Right lobe of liver (tissue), 6 donors: ENCODE measurements at regions not wholly inside any gene's neighbourhood (a gene's known extent, or its start where the extent isn't known, plus 50 kb on each side); places are given as distances from the start of the nearest gene placed in this dataset.
A peak's percentile ranks its signal among the peaks of the same experiment; 100 is the strongest.

Experiments
- ATAC-seq, 4 donors: fragments of 200-7000 bp; cut with Tn5 transposase; one replicate each; pipeline ENCODE4 v1.9.1; 2020; ENCODE audit warnings: mild to moderate bottlenecking in 4 of 4, moderate library complexity in 4 of 4
- DNase-seq, 3 donors: peaks; one replicate each; pipeline ENCODE4 v3.0.0-alpha.2; 2020
- H3K27ac ChIP-seq, 3 donors: fragments of 200-600 bp; one replicate each; pipeline ENCODE4 v1.8.0; 2022
- H3K27me3 ChIP-seq, 2 donors: fragments of 200-600 bp; one replicate each; pipeline ENCODE4 v1.8.0; 2022
- H3K36me3 ChIP-seq, 4 donors: fragments of 200-600 bp; sonication (generic) in 1 of 4; one replicate each; pipeline versions ENCODE4 v1.5.1 to v1.8.0; 2017 to 2022; ENCODE audit warnings: control low read depth in 1 of 4
- H3K4me1 ChIP-seq, 4 donors: fragments of 200-600 bp; sonication (generic) in 1 of 4; one replicate each; pipeline versions ENCODE4 v1.5.1 to v1.8.0; 2017 to 2022; ENCODE audit warnings: control low read depth in 1 of 4
- H3K4me3 ChIP-seq, 3 donors: fragments of 200-600 bp; one replicate each; pipeline ENCODE4 v1.8.0; 2022
- H3K9me3 ChIP-seq, 4 donors: fragments of 200-600 bp; sonication (generic) in 1 of 4; one replicate each; pipeline versions ENCODE4 v1.5.1 to v1.8.0; 2017 to 2022; ENCODE audit warnings: control low read depth in 1 of 4
- POLR2A ChIP-seq: fragments of 450-650 bp; IDR thresholded peaks from one replicate; pipeline ENCODE4 v1.6.1; 2017; ENCODE audit warnings: antibody characterized with exemption, mild to moderate bottlenecking
- WGBS: methylation state at CpG from one replicate; pipeline ENCODE4 v1.1.6; 2018; ENCODE audit warnings: low coverage, low lambda C conversion rate; ENCODE audit not compliant: insufficient coverage; ENCODE audit errors: missing lambda C conversion rate; 5-methylcytosine and 5-hydroxymethylcytosine counted together
- intact Hi-C, 2 donors: fragments of 100-400 bp; cut with DNase I; formaldehyde crosslinking; loops; one replicate each; pipeline versions ENCODE4 v1.11.2 to v1.14.1; 2022
- TF ChIP-seq, protein P1 (sequence below), 4 donors: fragments of 200-600 bp in 3 of 4; fragments of 450-650 bp in 1 of 4; IDR thresholded peaks; one replicate each; pipeline versions ENCODE4 v1.5.1 to v1.8.0; 2016 to 2022; ENCODE audit warnings: antibody characterized with exemption in 4 of 4, mild to moderate bottlenecking in 2 of 4
- donor health status: DM: no; HTN: yes; CAD: no.
- donor health status: DM: no; HTN: no; CAD: no.
- donor health status: DM: no; HTN: no; CAD: no.
- donor health status: DM: no; HTN: yes; CAD: no.
- donor health status: DM: no; HTN: yes; CAD: no.

DNA sequence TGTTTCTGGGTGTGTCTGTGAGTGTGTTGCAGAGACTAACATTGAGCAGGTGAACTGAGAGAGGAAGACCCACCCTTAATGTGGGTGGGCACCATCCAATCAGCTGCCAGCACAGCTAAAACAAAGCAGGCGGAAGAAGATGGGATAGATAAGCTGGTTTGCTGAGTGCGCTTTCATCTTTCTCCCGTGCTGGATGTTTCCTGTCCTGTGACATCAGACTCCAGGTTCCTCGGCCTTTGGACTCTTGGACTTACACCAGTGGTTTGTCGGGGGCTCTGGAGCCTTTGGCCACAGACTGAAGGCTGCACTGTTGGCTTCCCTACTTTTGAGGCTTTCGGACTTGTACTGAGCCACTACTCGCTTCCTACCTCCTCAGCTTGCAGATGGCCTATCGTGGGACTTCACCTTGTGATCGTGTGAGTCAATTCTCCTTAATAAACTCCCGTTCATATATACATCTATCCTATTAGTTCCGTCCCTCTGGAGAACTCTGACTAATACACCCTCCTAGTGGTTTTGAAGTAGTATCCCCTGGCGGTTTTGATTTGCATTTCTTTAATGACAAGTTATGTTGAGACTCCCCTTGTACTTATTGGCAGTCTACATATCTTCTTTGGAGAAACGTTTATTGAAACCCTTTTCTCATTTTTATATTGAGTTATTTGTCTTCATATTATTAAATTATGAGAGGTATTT is 546.6 kb upstream of the TMPRSS15 start:
- WGBS = 44% methylated on average over 11 of the region's 13 CpGs
- no peaks in the 10 kb centered on the region for H3K27me3 ChIP-seq
- H3K27ac ChIP-seq = no peak overlapping the region
- H3K9me3 ChIP-seq = no peaks in the 10 kb centered on the region
- ATAC-seq (no peak), DNase-seq (no peak)
- H3K4me3 ChIP-seq = no peak overlapping the region
- intact Hi-C loops = no loop called here
- no peaks in the 10 kb centered on the region for H3K4me1 ChIP-seq
- H3K36me3 ChIP-seq = no peaks in the 10 kb centered on the region
- TF ChIP-seq, protein P1, sequence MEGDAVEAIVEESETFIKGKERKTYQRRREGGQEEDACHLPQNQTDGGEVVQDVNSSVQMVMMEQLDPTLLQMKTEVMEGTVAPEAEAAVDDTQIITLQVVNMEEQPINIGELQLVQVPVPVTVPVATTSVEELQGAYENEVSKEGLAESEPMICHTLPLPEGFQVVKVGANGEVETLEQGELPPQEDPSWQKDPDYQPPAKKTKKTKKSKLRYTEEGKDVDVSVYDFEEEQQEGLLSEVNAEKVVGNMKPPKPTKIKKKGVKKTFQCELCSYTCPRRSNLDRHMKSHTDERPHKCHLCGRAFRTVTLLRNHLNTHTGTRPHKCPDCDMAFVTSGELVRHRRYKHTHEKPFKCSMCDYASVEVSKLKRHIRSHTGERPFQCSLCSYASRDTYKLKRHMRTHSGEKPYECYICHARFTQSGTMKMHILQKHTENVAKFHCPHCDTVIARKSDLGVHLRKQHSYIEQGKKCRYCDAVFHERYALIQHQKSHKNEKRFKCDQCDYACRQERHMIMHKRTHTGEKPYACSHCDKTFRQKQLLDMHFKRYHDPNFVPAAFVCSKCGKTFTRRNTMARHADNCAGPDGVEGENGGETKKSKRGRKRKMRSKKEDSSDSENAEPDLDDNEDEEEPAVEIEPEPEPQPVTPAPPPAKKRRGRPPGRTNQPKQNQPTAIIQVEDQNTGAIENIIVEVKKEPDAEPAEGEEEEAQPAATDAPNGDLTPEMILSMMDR (IDR thresholded peaks at IDR 0.05) = no peak
- TF ChIP-seq POLR2A = no peak

DNA sequence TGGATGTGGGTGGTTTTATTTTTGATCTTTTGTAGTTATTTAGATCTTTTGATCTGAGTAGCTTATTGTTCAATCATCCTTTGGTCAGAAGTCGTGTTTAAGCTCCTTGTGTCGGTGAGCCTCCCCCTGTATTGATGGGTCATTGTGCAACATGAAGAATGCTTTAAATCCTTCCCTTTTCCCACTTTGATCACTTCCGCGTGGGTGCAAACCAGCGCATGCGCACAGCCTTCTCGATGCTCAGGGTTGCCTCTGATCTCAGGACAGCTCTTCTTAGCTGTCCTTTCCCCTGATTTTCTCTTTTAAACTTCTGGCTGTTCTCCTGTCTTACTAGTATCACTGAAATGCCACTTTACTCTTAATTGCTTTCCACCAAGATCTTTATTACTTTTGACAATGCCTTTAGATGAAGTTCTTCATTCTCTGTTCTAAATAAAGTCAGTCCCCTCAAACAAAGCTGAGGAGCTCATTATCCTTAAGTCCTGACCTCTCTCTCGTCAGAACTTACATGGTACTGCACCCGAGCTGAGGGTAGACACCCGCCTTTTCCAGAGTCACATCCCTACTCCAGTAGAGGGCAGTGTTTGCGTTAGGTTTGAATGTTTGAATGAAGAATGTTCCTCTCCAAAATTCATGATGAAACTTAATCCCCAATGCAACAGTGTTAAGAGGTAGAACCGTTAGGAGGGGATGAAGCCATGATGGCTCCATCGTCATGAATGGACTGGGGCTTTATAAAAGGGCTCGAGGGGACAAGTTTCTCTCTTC is 547.9 kb upstream of the TMPRSS15 start:
- Histone ChIP-seq H3K9me3 (no peaks in the 10 kb centered on the region), H3K27ac (no peak overlapping the region), H3K4me1 (no peaks in the 10 kb centered on the region), H3K36me3 (no peaks in the 10 kb centered on the region), H3K4me3 (no peak overlapping the region), H3K27me3 (no peaks in the 10 kb centered on the region)
- 22% methylated on average over 10 of the region's 14 CpGs for WGBS
- ATAC-seq = peak; percentile 52 to 63 (median 56)
- no peak for DNase-seq
- intact Hi-C loops = no loop called here
- TF ChIP-seq, protein P1 (IDR thresholded peaks at IDR 0.05) = peak; percentile 12 to 48 (median 36)
- no peak for TF ChIP-seq POLR2A

DNA sequence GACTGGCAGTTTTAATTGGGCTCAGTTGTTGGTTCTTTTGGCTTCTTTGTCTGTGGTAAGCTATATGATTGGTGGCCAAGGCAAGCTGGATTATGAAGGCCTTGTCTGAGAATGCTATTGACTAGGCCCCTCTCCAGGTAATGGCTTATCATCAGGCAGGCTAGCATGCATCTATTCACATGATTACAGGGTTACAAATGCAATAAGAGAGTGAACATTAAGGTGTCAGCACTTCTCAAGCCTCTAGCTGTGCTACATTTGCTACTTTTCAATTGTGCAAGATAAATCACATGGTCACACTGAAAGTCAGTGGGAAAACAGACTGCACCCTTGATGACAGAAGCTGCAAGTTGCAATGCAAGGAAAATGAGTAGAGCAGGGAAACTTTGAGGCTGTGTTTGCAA is 550.9 kb upstream of the TMPRSS15 start:
- H3K36me3 ChIP-seq = no peaks in the 10 kb centered on the region
- intact Hi-C loops = no loop called here
- no peak overlapping the region for H3K4me3 ChIP-seq
- H3K4me1 ChIP-seq = no peaks in the 10 kb centered on the region
- no peaks in the 10 kb centered on the region for H3K9me3 ChIP-seq
- H3K27me3 ChIP-seq = no peaks in the 10 kb centered on the region
- TF ChIP-seq, protein P1 (IDR thresholded peaks at IDR 0.05) = no peak
- no peak for TF ChIP-seq POLR2A
- no peak overlapping the region for H3K27ac ChIP-seq
- DNase-seq = no peak
- peak in 3 of 4 donors; percentile 37 to 63 (median 42) for ATAC-seq

DNA sequence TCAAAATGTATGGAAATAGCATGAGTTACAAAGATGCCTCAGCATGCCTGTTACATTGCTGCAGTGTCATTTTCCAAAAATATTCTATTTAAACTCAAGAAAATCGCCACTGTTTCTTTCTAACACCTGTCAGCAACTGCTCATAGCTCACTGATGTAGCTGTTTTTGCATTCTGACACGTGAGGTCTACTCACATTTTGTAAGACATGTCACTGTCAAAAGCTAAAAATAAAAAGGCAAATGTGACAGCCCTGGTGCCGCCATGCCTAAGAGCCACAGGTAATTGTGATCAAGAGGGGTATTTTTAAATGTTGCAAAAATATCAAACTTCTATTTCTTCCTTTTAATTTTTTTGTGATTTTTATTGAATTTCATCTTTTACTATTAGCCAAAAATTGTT is 556.2 kb upstream of the TMPRSS15 start:
- no peak for DNase-seq
- intact Hi-C loops = no loop called here
- ATAC-seq = no peak
- H3K36me3 ChIP-seq = no peaks in the 10 kb centered on the region
- no peak overlapping the region for H3K27ac ChIP-seq
- no peaks in the 10 kb centered on the region for H3K4me1 ChIP-seq
- TF ChIP-seq POLR2A = no peak
- TF ChIP-seq, protein P1 (IDR thresholded peaks at IDR 0.05) = no peak
- H3K9me3 ChIP-seq = no peaks in the 10 kb centered on the region
- no peaks in the 10 kb centered on the region for H3K27me3 ChIP-seq
- H3K4me3 ChIP-seq = no peak overlapping the region
- WGBS = 34% methylated on average over 3 of the region's 3 CpGs
